ENCODE measurements at regions not wholly inside any gene's neighbourhood (a gene's known extent, or its start where the extent isn't known, plus 50 kb on each side); places are given as distances from the start of the nearest gene placed in this dataset.
A peak's percentile ranks its signal among the peaks of the same experiment; 100 is the strongest.
"Not testable (repeated sequence)": the region's sequence is repeated elsewhere in the genome, so short reads cannot be mapped to it uniquely, and the experiment has no call there.

DNA sequence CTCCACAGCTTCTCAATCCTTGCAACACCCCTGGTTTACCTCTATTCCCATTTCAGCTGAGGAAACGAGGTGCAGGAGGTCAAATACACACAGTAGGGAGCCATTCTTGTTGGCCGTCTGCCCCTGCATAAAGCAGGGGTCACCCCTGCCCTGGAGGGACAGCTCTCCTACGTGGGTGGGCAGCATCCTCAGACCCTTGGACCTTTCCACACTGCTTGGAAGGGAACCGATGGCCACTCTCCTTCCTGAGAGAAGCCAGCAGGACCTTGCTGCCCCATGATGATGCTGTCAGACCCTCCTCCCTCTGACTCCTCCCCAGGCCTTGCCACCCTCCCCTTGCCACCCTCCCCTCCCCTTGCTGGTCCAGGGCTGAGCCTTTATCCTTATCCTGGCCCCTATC is 121.1 kb upstream of the SYT13 start:
- intact Hi-C loops (cut with DNase I; ENCODE audit: low total_unique reads) = no loop called here
- H3K4me1 ChIP-seq = no peaks in the 10 kb centered on the region
- WGBS, 2 donors (ENCODE audit: low coverage in 1 of 2) = 38% methylated on average over 4 of the region's 4 CpGs; no CpG with 5 or more reads in 1 of the 2 donors
- in situ Hi-C loops (cut with MboI; ENCODE audit: low pct_ligation_motif_present in 1 of 4, low pct_unique_long_range_greater_than_20kb in 1 of 4, low sequenced_read_pairs in 3 of 4) = no loop called here
- DNase-seq = no peak
- H3K27ac ChIP-seq = no peak overlapping the region
- H3K4me3 ChIP-seq = no peak overlapping the region
- H3K27me3 ChIP-seq = peaks cover 31% of the 10 kb centered on the region
- no peaks in the 10 kb centered on the region for H3K9me3 ChIP-seq
- H3K36me3 ChIP-seq = no peaks in the 10 kb centered on the region
- TF ChIP-seq EP300 (IDR thresholded peaks at IDR 0.05; ENCODE audit: low read depth) (no peak), POLR2A (IDR thresholded peaks at IDR 0.05) (no peak)
- TF ChIP-seq, protein P1, sequence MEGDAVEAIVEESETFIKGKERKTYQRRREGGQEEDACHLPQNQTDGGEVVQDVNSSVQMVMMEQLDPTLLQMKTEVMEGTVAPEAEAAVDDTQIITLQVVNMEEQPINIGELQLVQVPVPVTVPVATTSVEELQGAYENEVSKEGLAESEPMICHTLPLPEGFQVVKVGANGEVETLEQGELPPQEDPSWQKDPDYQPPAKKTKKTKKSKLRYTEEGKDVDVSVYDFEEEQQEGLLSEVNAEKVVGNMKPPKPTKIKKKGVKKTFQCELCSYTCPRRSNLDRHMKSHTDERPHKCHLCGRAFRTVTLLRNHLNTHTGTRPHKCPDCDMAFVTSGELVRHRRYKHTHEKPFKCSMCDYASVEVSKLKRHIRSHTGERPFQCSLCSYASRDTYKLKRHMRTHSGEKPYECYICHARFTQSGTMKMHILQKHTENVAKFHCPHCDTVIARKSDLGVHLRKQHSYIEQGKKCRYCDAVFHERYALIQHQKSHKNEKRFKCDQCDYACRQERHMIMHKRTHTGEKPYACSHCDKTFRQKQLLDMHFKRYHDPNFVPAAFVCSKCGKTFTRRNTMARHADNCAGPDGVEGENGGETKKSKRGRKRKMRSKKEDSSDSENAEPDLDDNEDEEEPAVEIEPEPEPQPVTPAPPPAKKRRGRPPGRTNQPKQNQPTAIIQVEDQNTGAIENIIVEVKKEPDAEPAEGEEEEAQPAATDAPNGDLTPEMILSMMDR (IDR thresholded peaks at IDR 0.05) = no peak

DNA sequence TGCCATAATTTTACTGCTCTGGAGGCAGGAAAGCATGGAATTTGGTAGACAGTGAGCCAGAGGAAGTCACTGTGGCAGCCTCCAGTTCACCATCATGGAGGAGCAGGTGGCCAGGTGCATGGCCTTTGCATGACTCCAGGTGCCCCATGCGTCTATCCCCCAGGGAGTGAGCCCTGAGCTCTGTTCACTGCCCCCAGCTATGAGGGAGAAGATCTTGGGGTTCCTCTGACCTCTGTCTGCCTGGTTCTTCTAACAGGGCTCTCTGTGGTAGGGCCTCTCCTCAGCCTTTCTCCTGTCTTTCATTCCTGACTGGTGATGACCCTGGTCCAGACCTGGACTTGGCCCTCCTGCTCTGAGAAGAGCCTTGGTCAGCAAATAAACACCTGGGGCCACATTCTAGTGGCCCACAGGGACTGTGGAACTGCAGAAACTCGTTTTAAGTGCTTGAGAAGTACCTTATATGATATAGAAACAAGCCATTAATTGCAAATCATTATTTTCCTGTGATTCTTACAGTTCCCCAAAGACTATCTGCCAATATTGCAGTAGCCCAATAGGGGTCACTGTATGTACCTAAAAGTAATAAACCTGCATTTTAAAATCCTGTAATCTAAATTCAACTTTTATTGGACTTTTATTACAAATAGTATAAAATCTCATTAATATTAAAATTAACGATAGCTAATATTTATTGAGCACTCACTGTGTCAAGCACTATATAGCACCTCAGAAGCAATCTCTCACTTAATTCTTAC is 120.0 kb upstream of the SYT13 start:
- Histone ChIP-seq H3K27me3 (peaks cover 26% of the 10 kb centered on the region), H3K4me3 (no peak overlapping the region), H3K4me1 (no peaks in the 10 kb centered on the region), H3K27ac (no peak overlapping the region), H3K36me3 (no peaks in the 10 kb centered on the region), H3K9me3 (no peaks in the 10 kb centered on the region)
- in situ Hi-C loops (cut with MboI; ENCODE audit: low pct_ligation_motif_present in 1 of 4, low pct_unique_long_range_greater_than_20kb in 1 of 4, low sequenced_read_pairs in 3 of 4) (no loop called here), intact Hi-C loops (cut with DNase I; ENCODE audit: low total_unique reads) (no loop called here)
- WGBS, 2 donors (ENCODE audit: low coverage in 1 of 2) = 60 to 85% methylated on average over 1 to 3 of the region's 3 CpGs
- TF ChIP-seq POLR2A (IDR thresholded peaks at IDR 0.05) = no peak
- no peak for TF ChIP-seq EP300 (IDR thresholded peaks at IDR 0.05; ENCODE audit: low read depth)
- TF ChIP-seq, protein P1 (IDR thresholded peaks at IDR 0.05) = peak in 1 of 5 experiments; percentile 10
- no peak for TF ChIP-seq POLR2AphosphoS5 (IDR thresholded peaks at IDR 0.05)
- no peak for DNase-seq

DNA sequence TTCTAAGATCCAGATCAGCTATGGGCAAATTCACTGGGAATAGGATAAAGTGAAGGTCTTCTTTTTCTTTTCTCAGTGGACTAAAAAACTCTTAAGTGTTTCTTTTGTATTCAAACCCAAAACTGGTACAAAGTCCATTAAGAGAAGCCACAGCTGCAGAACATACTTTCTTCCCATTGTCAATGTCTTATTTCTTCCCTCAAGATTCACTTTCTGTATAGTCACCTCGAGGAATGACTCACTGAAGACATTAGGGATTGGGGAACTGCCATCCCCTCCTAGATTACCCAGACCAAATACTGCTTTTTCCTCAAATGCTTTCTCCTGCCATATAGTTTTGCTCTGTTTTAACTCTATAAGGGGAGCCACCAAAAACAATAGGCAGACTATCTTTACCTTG is 117.4 kb upstream of the SYT13 start:
- H3K36me3 ChIP-seq; in situ Hi-C loops (cut with MboI; ENCODE audit: low pct_ligation_motif_present in 1 of 4, low pct_unique_long_range_greater_than_20kb in 1 of 4, low sequenced_read_pairs in 3 of 4); H3K9me3 ChIP-seq; intact Hi-C loops (cut with DNase I; ENCODE audit: low total_unique reads); DNase-seq; H3K4me1 ChIP-seq; H3K4me3 ChIP-seq; H3K27ac ChIP-seq: not testable (repeated sequence)
- WGBS, 2 donors (ENCODE audit: low coverage in 1 of 2) = 0 to 4% methylated on average over 1 of the region's 1 CpG
- H3K27me3 ChIP-seq = peaks cover 23% of the 10 kb centered on the region

DNA sequence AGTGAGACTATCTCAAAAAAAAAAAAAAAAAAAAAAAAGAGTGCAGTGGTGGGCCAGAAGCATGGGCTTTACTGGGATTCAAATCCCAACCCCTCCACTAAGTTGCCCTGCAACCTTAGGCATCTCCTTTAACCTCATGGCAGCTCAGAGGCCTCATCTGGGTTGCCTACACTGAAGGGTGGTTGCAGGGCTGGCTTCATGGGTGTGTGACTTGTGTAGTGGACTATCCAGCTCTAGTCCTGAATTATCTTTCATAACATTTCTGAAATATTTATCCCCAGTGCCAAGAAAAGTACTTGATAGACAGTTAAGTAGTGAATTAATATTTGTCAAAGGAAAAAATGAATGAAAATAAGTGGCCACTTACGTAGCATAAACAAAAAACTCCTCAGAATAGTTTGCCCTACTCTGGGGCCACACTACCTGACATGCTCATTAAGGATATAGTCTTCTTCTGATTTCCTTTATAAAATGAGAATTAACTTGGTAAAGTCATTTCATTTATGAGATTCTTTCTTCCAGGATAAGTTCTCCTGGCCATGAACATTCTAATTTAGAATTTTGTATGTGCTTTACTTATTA is 116.0 kb upstream of the SYT13 start:
- TF ChIP-seq POLR2AphosphoS5 (IDR thresholded peaks at IDR 0.05) = no peak
- TF ChIP-seq, protein P1 (IDR thresholded peaks at IDR 0.05) = no peak
- no peak for TF ChIP-seq POLR2A (IDR thresholded peaks at IDR 0.05)
- TF ChIP-seq EP300 (IDR thresholded peaks at IDR 0.05; ENCODE audit: low read depth) = no peak
- Histone ChIP-seq H3K36me3 (no peaks in the 10 kb centered on the region), H3K4me1 (no peaks in the 10 kb centered on the region), H3K27me3 (peaks cover 14% of the 10 kb centered on the region), H3K4me3 (no peak overlapping the region), H3K9me3 (no peaks in the 10 kb centered on the region), H3K27ac (no peak overlapping the region)
- intact Hi-C loops (cut with DNase I; ENCODE audit: low total_unique reads) = no loop called here
- 97 to 100% methylated on average over 1 of the region's 1 CpG for WGBS, 2 donors (ENCODE audit: low coverage in 1 of 2)
- DNase-seq = no peak
- in situ Hi-C loops (cut with MboI; ENCODE audit: low pct_ligation_motif_present in 1 of 4, low pct_unique_long_range_greater_than_20kb in 1 of 4, low sequenced_read_pairs in 3 of 4) = no loop called here
